SH-SY5Y (cell line): ENCODE measurements at regions not wholly inside any gene's neighbourhood (a gene's known extent, or its start where the extent isn't known, plus 50 kb on each side); places are given as distances from the start of the nearest gene placed in this dataset.

Experiments
- GATA2 ChIP-seq: IDR thresholded peaks from 2 replicates; pipeline ENCODE4 v1.6.1; 2011; ENCODE audit warnings: mild to moderate bottlenecking, low read depth, low read length
- GATA3 ChIP-seq: IDR thresholded peaks from 2 replicates; pipeline ENCODE4 v1.6.1; 2011; ENCODE audit warnings: low read depth, mild to moderate bottlenecking, low read length, moderate library complexity

DNA sequence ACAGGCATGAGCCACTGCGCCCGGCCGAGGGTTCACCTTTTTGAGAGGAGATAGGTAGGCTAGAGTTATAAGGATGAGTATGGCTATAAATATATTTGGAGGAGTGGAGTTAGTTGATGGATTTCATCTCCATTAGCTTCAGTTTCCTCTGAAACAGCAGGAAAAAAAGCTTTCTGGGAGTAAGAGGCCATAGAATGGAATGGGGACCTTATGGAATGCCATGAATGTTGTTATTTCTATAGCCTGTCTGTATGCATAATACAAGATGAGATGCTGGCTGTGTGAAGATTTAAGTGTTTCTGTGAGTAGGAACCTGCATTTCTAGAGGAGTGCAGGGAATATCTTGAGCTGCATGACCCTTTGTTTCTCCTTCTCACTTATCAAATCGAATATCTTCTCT, 114.9 kb upstream of the ARX start:
- TF ChIP-seq GATA2, result no peak

DNA sequence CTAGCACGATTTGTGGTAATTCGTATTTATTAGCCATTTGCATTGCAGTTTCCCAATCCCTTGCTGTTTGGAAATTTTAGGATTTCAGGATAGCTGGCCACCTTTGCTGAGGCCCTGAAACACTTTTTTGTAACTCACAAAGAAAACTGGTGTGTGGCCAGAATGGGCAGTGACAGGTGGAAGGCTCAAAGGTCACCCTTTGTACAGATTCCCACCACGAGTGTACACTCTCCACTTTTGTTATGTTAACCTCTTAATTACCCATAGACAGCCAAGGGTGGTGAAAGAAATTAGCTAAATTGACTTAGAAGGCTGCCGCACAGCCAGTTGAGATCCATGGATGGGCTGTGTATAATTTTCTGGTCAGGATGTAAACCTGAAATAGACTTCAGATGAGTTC, 109.7 kb upstream of the ARX start:
- TF ChIP-seq GATA3 (no peak), GATA2 (no peak)

DNA sequence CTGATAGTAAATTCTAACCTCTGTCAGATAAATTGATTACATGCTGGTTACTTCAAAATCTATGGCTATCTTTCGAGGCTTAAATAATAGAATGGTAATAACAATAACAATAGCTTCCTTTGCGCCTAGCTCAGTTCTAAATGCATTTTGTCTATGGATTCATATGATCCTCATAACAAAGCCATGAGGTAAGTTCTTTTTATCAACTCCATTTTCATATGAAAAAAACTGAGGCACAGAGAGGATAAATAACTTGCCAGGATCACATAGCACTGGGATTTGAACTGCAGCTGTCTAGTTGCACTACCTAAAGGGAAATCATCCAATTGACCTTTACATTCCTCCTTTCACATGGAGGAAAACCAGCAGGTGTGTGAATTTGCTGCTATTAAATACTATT, 108.6 kb upstream of the ARX start:
- TF ChIP-seq GATA3, result no peak

DNA sequence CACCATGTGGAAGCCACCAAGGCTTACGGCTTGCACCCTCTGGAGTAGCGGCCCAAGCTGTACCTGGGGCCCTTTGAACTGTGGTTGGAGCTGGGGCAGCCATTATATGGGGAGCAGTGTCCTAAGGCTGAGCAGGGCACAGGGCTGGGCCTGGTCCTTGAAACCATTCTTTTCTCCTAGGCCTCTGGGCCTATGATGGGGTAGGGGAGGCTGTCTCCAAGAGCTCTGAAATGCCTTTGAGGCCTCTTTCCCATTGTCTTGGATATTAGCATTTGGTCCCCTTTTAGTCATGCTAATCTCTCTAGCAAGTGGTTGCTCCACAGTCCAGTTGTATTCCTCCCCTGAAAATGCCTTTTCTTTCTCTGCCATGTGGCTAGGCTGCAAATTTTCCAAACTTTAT, 96.4 kb upstream of the ARX start:
- TF ChIP-seq GATA3, result no peak
- TF ChIP-seq GATA2, result no peak

DNA sequence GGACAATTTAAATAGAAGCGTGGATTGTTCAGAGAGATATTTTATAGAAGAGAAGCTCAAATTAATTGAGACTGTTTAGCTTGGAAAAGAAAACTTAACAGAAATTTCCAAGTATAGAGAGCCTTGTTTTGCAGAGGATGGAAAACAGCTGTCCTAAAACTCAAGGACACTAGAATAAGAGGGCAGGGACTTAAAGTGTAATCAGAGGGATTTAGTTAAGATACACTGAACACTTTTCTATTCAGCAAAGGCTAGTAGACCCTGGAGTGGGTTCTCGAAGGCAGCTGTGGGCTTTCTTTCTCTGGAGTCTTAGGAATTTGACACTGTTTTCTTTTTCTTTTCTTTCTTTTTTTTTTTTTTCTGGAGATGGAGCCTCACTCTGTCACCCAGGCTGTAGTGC, 92.7 kb upstream of the ARX start:
- no peak for TF ChIP-seq GATA3
- TF ChIP-seq GATA2, result no peak

DNA sequence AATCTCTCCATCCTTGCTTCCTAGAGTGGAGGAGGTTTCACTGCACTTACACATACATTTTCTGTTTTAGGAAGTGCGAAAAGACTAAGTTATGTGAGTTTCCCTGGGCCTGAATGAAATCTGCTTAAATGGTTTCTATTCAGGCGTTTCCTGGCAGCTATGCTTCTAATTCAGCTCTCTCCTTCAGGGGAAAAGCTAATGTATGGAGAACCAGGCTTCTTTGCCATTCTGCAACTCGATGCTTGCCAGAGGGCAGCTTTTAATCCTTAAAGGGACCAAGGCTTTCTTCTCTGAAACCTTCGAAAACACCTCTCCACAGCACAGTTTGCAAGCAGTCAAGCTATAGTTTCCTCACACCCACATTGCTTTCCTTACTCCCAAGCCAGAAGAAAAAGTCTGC, 89.5 kb upstream of the ARX start:
- TF ChIP-seq GATA2 (no peak), GATA3 (no peak)

DNA sequence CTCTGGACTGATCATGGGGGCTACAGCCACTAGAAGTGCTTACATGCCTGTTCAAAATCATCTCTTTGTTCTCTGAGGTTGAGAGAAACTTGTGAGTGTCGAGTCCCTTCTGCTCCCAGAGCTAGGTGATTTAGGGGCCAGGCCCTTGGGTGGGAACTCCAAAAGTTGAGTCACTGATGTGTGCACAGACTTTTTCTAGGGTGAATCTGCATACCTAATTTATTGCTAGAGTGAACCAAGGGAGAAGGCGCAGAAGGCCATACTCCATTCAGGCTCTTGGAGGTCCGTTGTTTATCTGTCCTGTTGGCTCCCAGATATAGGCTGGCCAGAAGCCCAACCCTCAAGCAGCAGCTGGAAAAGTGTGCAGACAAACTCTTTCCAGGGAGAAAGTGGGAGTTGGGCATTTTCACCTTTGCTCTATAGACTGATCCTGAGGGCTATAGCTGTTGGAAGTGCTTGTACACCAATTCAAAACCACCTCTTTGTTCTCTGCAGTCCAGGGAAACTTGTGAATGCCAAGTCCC, 80.8 kb upstream of the ARX start:
- TF ChIP-seq GATA2, result no peak
- TF ChIP-seq GATA3, result no peak

DNA sequence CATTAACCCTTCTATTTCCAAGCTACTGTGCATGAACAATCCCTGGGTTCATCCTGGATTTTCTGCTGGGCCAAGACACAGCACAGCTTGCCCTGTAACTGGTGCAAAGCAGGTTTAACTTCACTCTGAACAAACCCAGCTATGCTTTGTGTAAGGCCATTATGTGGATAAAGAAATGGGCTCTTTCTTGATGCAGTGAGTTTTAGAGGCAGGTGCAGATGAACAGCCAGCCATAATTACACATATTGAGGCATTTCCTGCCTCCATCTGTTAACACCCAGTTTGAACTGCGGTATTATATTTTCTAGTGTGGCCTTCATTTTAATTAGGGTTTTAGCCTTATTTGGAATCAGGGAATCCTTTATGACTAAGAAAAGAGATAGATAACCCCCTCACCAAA, 68.7 kb upstream of the ARX start:
- no peak for TF ChIP-seq GATA3
- no peak for TF ChIP-seq GATA2

DNA sequence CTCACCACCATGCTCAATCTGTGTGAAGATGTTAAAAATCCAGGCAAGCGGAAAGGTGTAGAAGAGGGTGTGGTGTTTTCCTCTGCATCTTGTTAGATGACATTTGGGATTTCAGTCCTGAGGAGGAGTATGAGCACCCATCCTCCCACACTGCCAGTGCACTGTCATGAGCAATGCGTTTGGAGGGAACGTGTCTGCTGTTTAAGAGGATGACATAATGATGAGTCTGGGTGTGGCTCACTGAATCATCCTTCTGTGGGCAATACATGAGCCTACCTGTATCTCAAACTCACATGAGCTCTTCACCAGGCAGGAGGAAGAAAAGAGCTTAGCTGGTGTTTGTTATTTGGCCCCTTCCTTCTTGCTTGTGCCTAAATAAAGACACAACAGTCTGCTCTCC, 67.9 kb upstream of the ARX start:
- TF ChIP-seq GATA3, result no peak
- no peak for TF ChIP-seq GATA2

DNA sequence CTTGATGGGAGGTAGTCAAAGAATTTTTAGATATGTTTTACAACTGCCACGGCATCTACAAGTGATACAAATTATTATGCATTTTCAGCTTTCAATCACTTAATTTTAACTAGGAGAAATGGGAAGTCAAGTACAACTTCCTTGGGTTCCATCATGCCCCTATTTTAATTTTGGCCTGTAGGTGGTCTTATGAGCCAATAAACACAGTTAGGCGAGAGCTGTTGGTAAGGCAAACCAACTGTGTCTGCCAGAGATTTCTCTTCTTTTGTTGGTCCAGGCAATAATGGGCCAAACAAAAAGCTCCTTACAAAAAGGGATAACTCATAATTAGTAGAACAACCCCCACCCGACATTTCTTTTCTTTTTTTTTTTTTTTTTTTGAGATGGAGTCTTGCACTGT, 63.3 kb upstream of the ARX start:
- TF ChIP-seq GATA2 (no peak), GATA3 (no peak)

DNA sequence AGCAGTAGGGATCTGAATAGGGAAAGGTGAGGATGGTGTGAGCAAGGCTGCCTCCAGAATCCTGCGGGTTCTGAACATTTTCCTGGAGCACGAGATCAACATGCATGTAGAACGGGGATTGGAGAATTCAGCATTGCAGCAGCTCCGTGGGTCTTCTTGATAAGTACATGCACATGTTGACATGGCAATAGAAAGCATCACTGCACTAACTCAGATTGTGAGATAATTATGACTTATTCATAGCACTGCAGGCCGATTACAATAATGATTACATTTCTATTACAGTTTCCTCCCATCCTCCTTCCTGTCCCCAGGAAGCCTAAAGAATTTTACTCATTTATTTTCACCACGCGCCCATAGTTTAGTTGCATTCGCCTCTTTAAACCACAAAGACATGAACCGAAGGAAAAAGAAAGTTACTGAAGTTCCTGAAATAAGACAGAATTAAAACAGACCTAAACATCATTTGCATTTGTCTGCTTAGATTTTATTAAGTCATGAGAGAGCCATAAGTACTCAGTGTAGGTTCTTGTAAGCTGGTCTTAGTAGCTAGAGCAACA, 61.3 kb upstream of the ARX start:
- TF ChIP-seq GATA2 (no peak), GATA3 (no peak)

DNA sequence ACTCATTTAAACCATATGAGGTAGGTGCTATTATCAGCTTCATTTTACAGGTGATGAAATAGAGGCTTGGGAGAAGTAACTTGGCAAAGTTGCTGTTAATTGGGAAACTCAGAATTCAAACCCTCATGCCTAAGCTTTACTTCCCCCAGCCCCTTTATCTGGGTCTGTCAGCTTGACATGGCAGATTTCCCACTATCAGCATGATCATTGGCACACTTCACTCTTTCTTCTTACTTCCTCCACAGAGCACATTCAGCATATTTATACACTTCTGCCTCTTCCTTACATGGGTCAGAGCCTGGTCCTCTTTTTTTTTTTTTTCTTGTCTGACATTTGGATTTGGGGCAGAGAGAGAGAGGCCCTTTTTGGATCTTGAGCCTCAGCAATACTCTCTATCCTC, 56.5 kb upstream of the ARX start:
- no peak for TF ChIP-seq GATA2
- TF ChIP-seq GATA3, result no peak

DNA sequence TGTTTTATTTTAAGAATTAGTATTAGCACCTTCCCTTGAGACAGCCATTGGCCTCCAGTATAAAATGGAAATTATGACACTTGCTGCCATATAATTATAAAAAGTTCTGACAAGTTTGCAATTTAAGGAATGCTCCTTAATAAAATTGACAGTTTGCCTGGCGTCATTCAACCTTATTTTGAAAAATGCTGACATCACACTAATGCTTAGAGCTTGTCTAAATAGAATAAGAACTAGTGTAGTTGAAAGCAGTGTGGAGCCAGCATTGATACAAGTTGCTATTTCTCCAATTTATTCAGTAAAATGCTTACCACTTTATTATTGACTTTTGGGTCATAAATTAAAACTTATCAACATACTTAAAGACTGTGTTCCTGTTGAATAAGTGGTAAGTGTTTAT, 54.3 kb upstream of the ARX start:
- TF ChIP-seq GATA3 (no peak), GATA2 (no peak)

DNA sequence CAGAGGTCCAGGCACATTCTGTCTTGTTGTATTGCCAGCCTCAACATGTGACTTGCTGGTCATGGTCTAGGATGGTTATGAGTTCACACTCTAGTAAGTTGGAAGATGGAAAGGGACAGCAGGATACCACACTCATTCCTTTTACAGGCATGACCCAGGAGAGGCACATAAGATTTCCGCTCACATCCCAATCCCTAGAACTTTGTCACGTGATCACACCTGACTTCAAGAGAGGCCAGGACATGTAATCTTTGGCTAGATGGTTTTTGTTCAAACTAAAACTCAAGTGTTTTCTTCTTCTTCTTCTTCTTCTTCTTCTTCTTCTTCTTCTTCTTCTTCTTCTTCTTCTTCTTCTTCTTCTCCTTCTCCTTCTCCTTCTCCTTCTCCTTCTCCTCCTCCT, 53.4 kb upstream of the ARX start:
- TF ChIP-seq GATA3, result no peak
- TF ChIP-seq GATA2, result no peak

DNA sequence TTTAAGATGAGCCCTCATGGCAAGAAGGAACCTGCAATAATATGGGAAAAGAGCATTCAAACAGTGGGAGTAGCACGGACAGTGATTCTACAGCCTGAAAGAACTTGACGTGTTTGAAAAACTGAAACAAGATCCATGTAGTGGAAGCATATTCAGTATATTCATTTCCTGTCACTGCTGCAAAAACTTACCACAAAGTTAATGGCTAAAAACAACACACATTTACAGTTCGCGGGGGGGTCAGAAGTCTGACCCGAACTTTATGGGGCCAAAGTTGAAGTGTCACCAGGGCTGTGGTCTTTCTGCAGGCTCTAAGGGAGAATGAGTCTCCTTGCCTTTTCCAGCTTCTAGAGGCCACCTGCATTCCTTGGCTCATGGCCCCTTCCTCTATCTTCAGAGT, 52.6 kb upstream of the ARX start:
- TF ChIP-seq GATA2 (no peak), GATA3 (no peak)
